WTC11 (cell line): ENCODE measurements at regions not wholly inside any gene's neighbourhood (a gene's known extent, or its start where the extent isn't known, plus 50 kb on each side); places are given as distances from the start of the nearest gene placed in this dataset.

ENCODE experiments used
- ATF1 ChIP-seq: sonication (generic); formaldehyde crosslinking; IDR thresholded peaks from 2 replicates; pipeline ENCODE4 v1.8.1; 2023; ENCODE audit warnings: mild to moderate bottlenecking, moderate library complexity, missing genetic modification reagents
- CREB1 ChIP-seq: sonication (generic); formaldehyde crosslinking; IDR thresholded peaks from 2 replicates; pipeline ENCODE4 v1.8.0; 2023; ENCODE audit warnings: mild to moderate bottlenecking, missing genetic modification reagents
- E2F1 ChIP-seq: sonication (generic); formaldehyde crosslinking; IDR thresholded peaks from 2 replicates; pipeline ENCODE4 v1.8.0; 2022; ENCODE audit warnings: mild to moderate bottlenecking, missing genetic modification reagents
- SMAD3 ChIP-seq: sonication (generic); formaldehyde crosslinking; IDR thresholded peaks from 2 replicates; pipeline ENCODE4 v1.8.0; 2022; ENCODE audit warnings: missing genetic modification reagents, mild to moderate bottlenecking, borderline replicate concordance
- TEAD4 ChIP-seq: sonication (generic); formaldehyde crosslinking; IDR thresholded peaks from 2 replicates; pipeline ENCODE4 v1.8.0; 2022; ENCODE audit warnings: mild to moderate bottlenecking, missing genetic modification reagents
- ZNF396 ChIP-seq: fragments of 250-450 bp; sonication (Bioruptor Pico); IDR thresholded peaks from 2 replicates; pipeline ENCODE4 v1.8.0; 2021; ENCODE audit warnings: mild to moderate bottlenecking, moderate library complexity, borderline replicate concordance
- TF ChIP-seq, protein P1 (sequence below): fragments of 200-600 bp; IDR thresholded peaks from 2 replicates; pipeline ENCODE4 v1.8.0; 2022; ENCODE audit warnings: antibody characterized with exemption
- TF ChIP-seq, protein P2 (sequence below): sonication (generic); formaldehyde crosslinking; IDR thresholded peaks from 2 replicates; pipeline ENCODE4 v1.8.0; 2022; ENCODE audit warnings: mild to moderate bottlenecking, missing genetic modification reagents

GRCh38 chr1:101332633-101333032 is 95.8 kb downstream of the S1PR1 start:
- TF ChIP-seq, protein P1, sequence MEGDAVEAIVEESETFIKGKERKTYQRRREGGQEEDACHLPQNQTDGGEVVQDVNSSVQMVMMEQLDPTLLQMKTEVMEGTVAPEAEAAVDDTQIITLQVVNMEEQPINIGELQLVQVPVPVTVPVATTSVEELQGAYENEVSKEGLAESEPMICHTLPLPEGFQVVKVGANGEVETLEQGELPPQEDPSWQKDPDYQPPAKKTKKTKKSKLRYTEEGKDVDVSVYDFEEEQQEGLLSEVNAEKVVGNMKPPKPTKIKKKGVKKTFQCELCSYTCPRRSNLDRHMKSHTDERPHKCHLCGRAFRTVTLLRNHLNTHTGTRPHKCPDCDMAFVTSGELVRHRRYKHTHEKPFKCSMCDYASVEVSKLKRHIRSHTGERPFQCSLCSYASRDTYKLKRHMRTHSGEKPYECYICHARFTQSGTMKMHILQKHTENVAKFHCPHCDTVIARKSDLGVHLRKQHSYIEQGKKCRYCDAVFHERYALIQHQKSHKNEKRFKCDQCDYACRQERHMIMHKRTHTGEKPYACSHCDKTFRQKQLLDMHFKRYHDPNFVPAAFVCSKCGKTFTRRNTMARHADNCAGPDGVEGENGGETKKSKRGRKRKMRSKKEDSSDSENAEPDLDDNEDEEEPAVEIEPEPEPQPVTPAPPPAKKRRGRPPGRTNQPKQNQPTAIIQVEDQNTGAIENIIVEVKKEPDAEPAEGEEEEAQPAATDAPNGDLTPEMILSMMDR: no peak
- TF ChIP-seq ATF1 (CRISPR knock-in tag) (no peak), CREB1 (CRISPR knock-in tag) (no peak), E2F1 (CRISPR knock-in tag) (no peak), ZNF396 (no peak), SMAD3 (CRISPR knock-in tag) (no peak), TEAD4 (CRISPR knock-in tag) (no peak)
- TF ChIP-seq, protein P2, sequence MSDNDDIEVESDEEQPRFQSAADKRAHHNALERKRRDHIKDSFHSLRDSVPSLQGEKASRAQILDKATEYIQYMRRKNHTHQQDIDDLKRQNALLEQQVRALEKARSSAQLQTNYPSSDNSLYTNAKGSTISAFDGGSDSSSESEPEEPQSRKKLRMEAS (CRISPR knock-in tag): no peak
